ENCODE measurements at regions not wholly inside any gene's neighbourhood (a gene's known extent, or its start where the extent isn't known, plus 50 kb on each side); places are given as distances from the start of the nearest gene placed in this dataset.
A peak's percentile ranks its signal among the peaks of the same experiment; 100 is the strongest.

DNA sequence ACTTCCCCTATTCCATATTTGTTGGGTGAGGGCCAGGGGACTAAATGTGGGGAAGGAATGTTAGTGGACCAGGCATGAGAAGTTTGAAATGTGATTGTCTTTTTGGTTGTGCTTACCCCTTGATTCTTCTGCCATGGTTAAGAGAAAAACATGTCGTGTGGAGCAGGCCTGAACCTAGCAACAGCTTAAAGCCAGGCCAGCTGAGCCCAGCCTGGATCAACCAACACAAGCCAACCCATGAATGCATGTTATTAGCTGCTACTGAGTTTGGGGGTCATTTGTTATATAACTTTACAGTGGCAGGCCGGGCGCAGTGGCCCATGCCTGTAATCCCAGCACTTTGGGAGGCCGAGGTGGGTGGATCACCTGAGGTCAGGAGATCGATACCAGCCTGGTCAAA is 52.4 kb upstream of the TRIO start:
- TF ChIP-seq, protein P1, sequence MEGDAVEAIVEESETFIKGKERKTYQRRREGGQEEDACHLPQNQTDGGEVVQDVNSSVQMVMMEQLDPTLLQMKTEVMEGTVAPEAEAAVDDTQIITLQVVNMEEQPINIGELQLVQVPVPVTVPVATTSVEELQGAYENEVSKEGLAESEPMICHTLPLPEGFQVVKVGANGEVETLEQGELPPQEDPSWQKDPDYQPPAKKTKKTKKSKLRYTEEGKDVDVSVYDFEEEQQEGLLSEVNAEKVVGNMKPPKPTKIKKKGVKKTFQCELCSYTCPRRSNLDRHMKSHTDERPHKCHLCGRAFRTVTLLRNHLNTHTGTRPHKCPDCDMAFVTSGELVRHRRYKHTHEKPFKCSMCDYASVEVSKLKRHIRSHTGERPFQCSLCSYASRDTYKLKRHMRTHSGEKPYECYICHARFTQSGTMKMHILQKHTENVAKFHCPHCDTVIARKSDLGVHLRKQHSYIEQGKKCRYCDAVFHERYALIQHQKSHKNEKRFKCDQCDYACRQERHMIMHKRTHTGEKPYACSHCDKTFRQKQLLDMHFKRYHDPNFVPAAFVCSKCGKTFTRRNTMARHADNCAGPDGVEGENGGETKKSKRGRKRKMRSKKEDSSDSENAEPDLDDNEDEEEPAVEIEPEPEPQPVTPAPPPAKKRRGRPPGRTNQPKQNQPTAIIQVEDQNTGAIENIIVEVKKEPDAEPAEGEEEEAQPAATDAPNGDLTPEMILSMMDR (conservative IDR thresholded peaks at IDR 0.05; ENCODE audit: low read length) = no peak
- no peak overlapping the region for H3K4me3 ChIP-seq (ENCODE audit: low read length)
- DNase-seq (ENCODE audit: low read depth) = no peak

DNA sequence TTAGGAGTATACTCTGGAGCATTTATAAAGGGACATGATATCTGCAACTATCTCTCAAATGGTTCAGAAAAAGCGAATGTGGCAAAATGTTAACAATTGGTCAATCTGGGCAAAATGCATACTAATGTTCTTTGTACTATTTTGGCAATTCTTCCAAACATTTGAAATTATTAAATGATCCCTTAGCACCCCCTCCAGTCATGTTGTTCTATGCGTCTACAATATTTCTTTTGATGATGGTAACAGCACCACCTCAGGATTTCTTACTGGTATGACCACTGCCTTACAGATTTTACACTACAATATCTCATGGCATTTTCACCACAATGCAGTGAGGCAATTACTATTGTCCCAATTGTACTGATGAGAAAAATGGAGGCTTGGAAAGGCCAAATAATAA is 52.9 kb upstream of the TRIO start:
- no peak for DNase-seq (ENCODE audit: low read depth)
- TF ChIP-seq, protein P1 (conservative IDR thresholded peaks at IDR 0.05; ENCODE audit: low read length) = no peak
- no peak overlapping the region for H3K4me3 ChIP-seq (ENCODE audit: low read length)

DNA sequence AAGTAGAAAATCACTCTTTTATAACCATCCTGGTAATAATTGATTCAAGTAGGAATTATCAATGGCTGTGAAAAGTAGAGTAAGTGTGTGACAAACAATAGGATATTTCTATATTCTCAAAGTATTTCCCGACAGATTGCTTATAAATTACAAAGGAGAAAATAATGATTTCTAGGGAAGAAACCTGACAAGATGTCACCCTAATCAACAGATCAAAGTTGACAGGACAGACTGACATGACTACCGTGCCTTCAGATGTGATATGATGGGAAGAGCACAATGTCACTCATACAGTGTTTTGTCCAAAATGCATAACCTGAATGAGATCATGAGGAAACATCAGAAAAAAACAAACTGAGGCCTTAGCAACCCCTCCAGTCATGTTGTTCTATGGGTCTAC is 53.9 kb upstream of the TRIO start:
- TF ChIP-seq, protein P1 (conservative IDR thresholded peaks at IDR 0.05; ENCODE audit: low read length) = no peak
- DNase-seq (ENCODE audit: low read depth) = no peak
- no peak overlapping the region for H3K4me3 ChIP-seq (ENCODE audit: low read length)

DNA sequence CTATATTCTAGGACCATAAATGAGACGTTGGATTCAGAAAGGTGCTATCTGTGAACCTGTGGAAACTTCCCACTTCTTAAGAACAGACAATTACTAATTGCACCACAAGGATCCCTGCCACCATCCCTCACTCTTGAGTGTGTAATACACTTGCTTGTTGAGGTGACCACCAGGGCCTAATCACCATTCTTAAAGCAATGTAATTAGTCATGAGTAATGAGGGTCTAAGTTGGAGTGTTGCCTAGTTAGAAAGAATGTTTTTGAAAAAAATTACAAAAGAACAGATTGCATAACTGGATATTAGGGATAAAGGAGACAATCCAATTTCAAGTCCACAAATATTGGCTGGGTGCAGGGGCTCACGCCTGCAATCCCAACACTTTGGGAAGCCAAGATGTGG is 56.9 kb upstream of the TRIO start:
- peak; percentile 75 for DNase-seq (ENCODE audit: low read depth)
- TF ChIP-seq, protein P1 (conservative IDR thresholded peaks at IDR 0.05; ENCODE audit: low read length) = 0 out of 2 replicates have a peak, but pooled peaks have one; percentile 1
- no peak overlapping the region for H3K4me3 ChIP-seq (ENCODE audit: low read length)

DNA sequence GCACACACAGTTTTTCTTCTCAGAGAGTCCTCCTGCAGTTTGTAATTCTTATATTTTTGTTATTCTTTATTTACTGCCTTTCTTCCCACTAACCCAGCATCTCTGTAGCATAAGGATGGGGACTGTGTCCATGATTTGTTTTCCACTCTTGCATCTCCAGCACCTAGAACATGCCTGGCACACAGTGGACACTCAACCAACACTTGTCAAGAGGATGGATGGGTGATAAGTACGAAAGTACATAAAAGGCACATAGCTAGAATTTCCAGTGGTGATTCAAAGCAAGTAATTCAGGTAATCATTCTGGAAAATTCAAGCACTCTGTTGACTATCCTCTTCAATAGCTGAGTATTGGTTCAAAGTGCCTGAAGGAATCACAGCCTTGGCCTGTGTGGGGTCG is 60.2 kb upstream of the TRIO start:
- no peak for DNase-seq (ENCODE audit: low read depth)
- no peak overlapping the region for H3K4me3 ChIP-seq (ENCODE audit: low read length)
- TF ChIP-seq, protein P1 (conservative IDR thresholded peaks at IDR 0.05; ENCODE audit: low read length) = no peak

DNA sequence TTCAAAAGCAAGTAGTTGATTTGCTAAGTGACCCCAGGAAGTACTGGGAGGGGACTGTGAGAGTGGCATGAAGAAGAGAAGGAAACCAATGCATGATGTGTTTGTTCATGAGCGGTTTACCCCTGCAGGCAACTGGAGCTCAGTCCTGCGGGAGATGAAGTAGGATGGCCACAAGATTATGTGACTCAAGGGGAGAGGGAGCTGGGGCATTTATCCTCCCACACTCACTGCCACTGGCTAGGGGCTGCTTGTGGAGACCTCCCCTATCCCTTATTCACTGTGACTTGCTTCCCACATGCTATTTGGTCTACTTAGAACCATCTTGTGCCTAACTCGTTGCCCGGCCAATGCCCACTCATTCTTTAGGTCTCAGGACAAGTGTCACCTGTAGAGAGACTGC is 60.6 kb upstream of the TRIO start:
- TF ChIP-seq, protein P1 (conservative IDR thresholded peaks at IDR 0.05; ENCODE audit: low read length) = no peak
- DNase-seq (ENCODE audit: low read depth) = no peak
- H3K4me3 ChIP-seq (ENCODE audit: low read length) = no peak overlapping the region

DNA sequence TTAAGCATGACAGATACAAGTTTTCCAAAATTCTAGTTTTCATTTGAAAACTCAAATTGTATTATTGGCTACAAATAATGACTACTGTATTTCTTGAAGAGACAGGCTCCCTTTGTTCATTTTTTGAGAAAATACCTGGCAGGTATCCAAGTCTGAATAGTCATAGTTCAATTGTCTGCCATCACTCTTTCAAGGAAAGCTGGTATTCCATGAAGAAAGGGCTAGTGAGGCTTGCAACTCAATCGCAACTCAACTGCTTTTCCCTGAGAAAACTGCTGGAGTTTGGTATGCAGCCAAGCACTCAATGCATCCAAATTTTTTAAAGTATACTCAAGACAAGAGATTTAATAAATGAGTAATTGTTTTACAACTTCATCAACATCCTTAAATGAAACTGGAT is 61.4 kb upstream of the TRIO start:
- peak; percentile 41 for DNase-seq (ENCODE audit: low read depth)
- no peak overlapping the region for H3K4me3 ChIP-seq (ENCODE audit: low read length)
- TF ChIP-seq, protein P1 (conservative IDR thresholded peaks at IDR 0.05; ENCODE audit: low read length) = no peak

All from AG10803 (cell line).